Neural crest cell (in vitro differentiated cells): ENCODE measurements at regions not wholly inside any gene's neighbourhood (a gene's known extent, or its start where the extent isn't known, plus 50 kb on each side); places are given as distances from the start of the nearest gene placed in this dataset.

Experiments
- DNase-seq: peaks from one replicate; pipeline ENCODE4 v3.0.0; 2021; ENCODE audit warnings: low read depth, mixed read lengths, low spot score
- H3K27ac Mint-ChIP-seq: one replicate; pipeline ENCODE4 v1.8.0; 2021; ENCODE audit warnings: mild to moderate bottlenecking, mixed read lengths; ENCODE audit not compliant: unreplicated experiment
- H3K27me3 Mint-ChIP-seq: 2 replicates; pipeline ENCODE4 v1.8.0; 2021; ENCODE audit warnings: low read depth, mild to moderate bottlenecking, mixed read lengths
- H3K36me3 Mint-ChIP-seq: 2 replicates; pipeline ENCODE4 v1.8.0; 2021; ENCODE audit warnings: low read depth, mild to moderate bottlenecking, mixed read lengths
- H3K4me1 Mint-ChIP-seq: 2 replicates; pipeline ENCODE4 v1.8.0; 2021; ENCODE audit warnings: mixed read lengths
- H3K4me3 Mint-ChIP-seq: one replicate; pipeline ENCODE4 v1.8.0; 2021; ENCODE audit warnings: mild to moderate bottlenecking, mixed read lengths
- H3K9me3 Mint-ChIP-seq: 2 replicates; pipeline ENCODE4 v1.8.0; 2021; ENCODE audit warnings: mixed read lengths
- CTCF ChIP-seq: fragments of 200-600 bp; sonication (generic); conservative IDR thresholded peaks from 2 replicates; pipeline ENCODE4 v1.5.0; 2021; ENCODE audit warnings: antibody characterized with exemption, mild to moderate bottlenecking

- DNase-seq = no peak
- Mint-ChIP-seq H3K9me3 (peaks cover 14% of the 10 kb centered on the region), H3K27ac (no peak overlapping the region), H3K27me3 (peaks cover 22% of the 10 kb centered on the region), H3K4me1 (peaks cover 3% of the 10 kb centered on the region), H3K4me3 (no peak overlapping the region), H3K36me3 (no peaks in the 10 kb centered on the region)
- TF ChIP-seq CTCF = no peak
These were observed 165.5 kb upstream of the TBX20 start for GRCh38 chr7:35419391-35419755.

- peaks cover 3% of the 10 kb centered on the region for H3K4me1 Mint-ChIP-seq
- no peak overlapping the region for H3K27ac Mint-ChIP-seq
- peaks cover 9% of the 10 kb centered on the region for H3K9me3 Mint-ChIP-seq
- DNase-seq = no peak
- H3K27me3 Mint-ChIP-seq = peaks cover 18% of the 10 kb centered on the region
- no peak overlapping the region for H3K4me3 Mint-ChIP-seq
- no peak for TF ChIP-seq CTCF
- H3K36me3 Mint-ChIP-seq = no peaks in the 10 kb centered on the region
These were observed 165.0 kb upstream of the TBX20 start for GRCh38 chr7:35418716-35419390.

- Mint-ChIP-seq H3K27me3 (peaks cover 17% of the 10 kb centered on the region), H3K9me3 (no peaks in the 10 kb centered on the region), H3K4me3 (no peak overlapping the region), H3K27ac (no peak overlapping the region), H3K4me1 (peaks cover 3% of the 10 kb centered on the region), H3K36me3 (no peaks in the 10 kb centered on the region)
- DNase-seq = no peak
- no peak for TF ChIP-seq CTCF
These were observed 162.7 kb upstream of the TBX20 start for GRCh38 chr7:35416568-35416967.

- DNase-seq = no peak
- H3K4me1 Mint-ChIP-seq = peaks cover 3% of the 10 kb centered on the region
- TF ChIP-seq CTCF = no peak
- no peak overlapping the region for H3K27ac Mint-ChIP-seq
- H3K27me3 Mint-ChIP-seq = peaks cover 19% of the 10 kb centered on the region
- no peaks in the 10 kb centered on the region for H3K9me3 Mint-ChIP-seq
- no peak overlapping the region for H3K4me3 Mint-ChIP-seq
- no peaks in the 10 kb centered on the region for H3K36me3 Mint-ChIP-seq
These were observed 161.5 kb upstream of the TBX20 start for GRCh38 chr7:35415411-35415822.

GRCh38 chr7:35411331-35411730, 157.4 kb upstream of the TBX20 start:
- H3K27ac Mint-ChIP-seq = no peak overlapping the region
- DNase-seq = no peak
- H3K4me1 Mint-ChIP-seq = no peaks in the 10 kb centered on the region
- H3K4me3 Mint-ChIP-seq = no peak overlapping the region
- H3K27me3 Mint-ChIP-seq = peaks cover 21% of the 10 kb centered on the region
- no peak for TF ChIP-seq CTCF
- H3K36me3 Mint-ChIP-seq = no peaks in the 10 kb centered on the region
- H3K9me3 Mint-ChIP-seq = no peaks in the 10 kb centered on the region
